ENCODE measurements at regions not wholly inside any gene's neighbourhood (a gene's known extent, or its start where the extent isn't known, plus 50 kb on each side); places are given as distances from the start of the nearest gene placed in this dataset.
"Not testable (repeated sequence)": the region's sequence is repeated elsewhere in the genome, so short reads cannot be mapped to it uniquely, and the experiment has no call there.

- H3K4me1 ChIP-seq (ENCODE audit: control insufficient read depth, low read length); H3K27me3 ChIP-seq (ENCODE audit: control insufficient read depth, low read length); H3K36me3 ChIP-seq (ENCODE audit: control insufficient read depth, low read length); H3K9me3 ChIP-seq (ENCODE audit: control insufficient read depth, insufficient read depth, low read length); H3K9me2 ChIP-seq (replicated peaks; ENCODE audit: control insufficient read depth, low read length); H3K79me2 ChIP-seq (ENCODE audit: control insufficient read depth, low read length); H3F3A ChIP-seq (ENCODE audit: control insufficient read depth, insufficient read depth); H4K20me1 ChIP-seq (ENCODE audit: control insufficient read depth, insufficient read depth, low read depth, low read length); H3K27ac ChIP-seq (ENCODE audit: low read depth, low read length); H3K4me2 ChIP-seq (ENCODE audit: low read length); H3K4me3 ChIP-seq (ENCODE audit: low read length): not testable (repeated sequence)
These were observed 124.3 kb downstream of the TP53TG3F start for GRCh38 chr16:33583702-33584101.

- not testable (repeated sequence) for H3K4me1 ChIP-seq (ENCODE audit: control insufficient read depth, low read length); H3K4me2 ChIP-seq (ENCODE audit: low read length); H3F3A ChIP-seq (ENCODE audit: control insufficient read depth, insufficient read depth); H3K9me3 ChIP-seq (ENCODE audit: control insufficient read depth, insufficient read depth, low read length); H3K4me3 ChIP-seq (ENCODE audit: low read length); H3K9me2 ChIP-seq (replicated peaks; ENCODE audit: control insufficient read depth, low read length); H3K36me3 ChIP-seq (ENCODE audit: control insufficient read depth, low read length); H3K79me2 ChIP-seq (ENCODE audit: control insufficient read depth, low read length); H3K27me3 ChIP-seq (ENCODE audit: control insufficient read depth, low read length); H4K20me1 ChIP-seq (ENCODE audit: control insufficient read depth, insufficient read depth, low read depth, low read length); H3K27ac ChIP-seq (ENCODE audit: low read depth, low read length)
These were observed 129.2 kb downstream of the TP53TG3F start for GRCh38 chr16:33588589-33588988.

DNA sequence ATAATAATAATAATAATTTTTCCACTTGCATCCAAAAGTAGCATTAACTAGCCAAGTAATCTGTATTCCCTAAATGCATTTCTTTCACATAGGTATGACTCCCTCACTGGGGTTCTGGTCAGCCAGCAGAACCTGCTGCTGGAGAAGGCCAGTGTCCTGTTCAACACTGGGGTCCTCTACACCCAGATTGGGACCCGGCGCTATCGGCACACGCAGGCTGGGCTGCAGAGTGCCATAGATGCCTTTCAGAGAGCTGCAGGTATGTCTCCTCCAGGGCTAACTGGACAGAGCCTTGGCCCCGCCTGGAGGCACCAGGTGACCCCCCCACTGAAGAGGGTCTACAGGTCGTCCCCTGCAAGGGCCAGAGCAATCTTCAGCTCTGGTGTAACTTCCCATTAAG lies 133.9 kb downstream of the TP53TG3F start:
- not testable (repeated sequence) for H3K4me3 ChIP-seq (ENCODE audit: low read length)

GRCh38 chr16:33595074-33595473 lies 135.7 kb downstream of the TP53TG3F start:
- not testable (repeated sequence) for H3K4me3 ChIP-seq (ENCODE audit: low read length); H3F3A ChIP-seq (ENCODE audit: control insufficient read depth, insufficient read depth); H3K27ac ChIP-seq (ENCODE audit: low read depth, low read length); H3K4me1 ChIP-seq (ENCODE audit: control insufficient read depth, low read length); H4K20me1 ChIP-seq (ENCODE audit: control insufficient read depth, insufficient read depth, low read depth, low read length); H3K27me3 ChIP-seq (ENCODE audit: control insufficient read depth, low read length); H3K4me2 ChIP-seq (ENCODE audit: low read length); H3K79me2 ChIP-seq (ENCODE audit: control insufficient read depth, low read length); H3K36me3 ChIP-seq (ENCODE audit: control insufficient read depth, low read length); H3K9me3 ChIP-seq (ENCODE audit: control insufficient read depth, insufficient read depth, low read length); H3K9me2 ChIP-seq (replicated peaks; ENCODE audit: control insufficient read depth, low read length)

More for the DNA sequence above, 133.9 kb downstream of the TP53TG3F start:
- H3K36me3 ChIP-seq (ENCODE audit: control insufficient read depth, low read length); H3K27ac ChIP-seq (ENCODE audit: low read depth, low read length); H3K9me2 ChIP-seq (replicated peaks; ENCODE audit: control insufficient read depth, low read length); H3K27me3 ChIP-seq (ENCODE audit: control insufficient read depth, low read length); H3K9me3 ChIP-seq (ENCODE audit: control insufficient read depth, insufficient read depth, low read length); H3K79me2 ChIP-seq (ENCODE audit: control insufficient read depth, low read length); H4K20me1 ChIP-seq (ENCODE audit: control insufficient read depth, insufficient read depth, low read depth, low read length); H3K4me2 ChIP-seq (ENCODE audit: low read length); H3K4me1 ChIP-seq (ENCODE audit: control insufficient read depth, low read length); H3F3A ChIP-seq (ENCODE audit: control insufficient read depth, insufficient read depth): not testable (repeated sequence)

GRCh38 chr16:33601029-33601428 lies 141.6 kb downstream of the TP53TG3F start:
- not testable (repeated sequence) for H4K20me1 ChIP-seq (ENCODE audit: control insufficient read depth, insufficient read depth, low read depth, low read length); H3K9me3 ChIP-seq (ENCODE audit: control insufficient read depth, insufficient read depth, low read length); H3K79me2 ChIP-seq (ENCODE audit: control insufficient read depth, low read length); H3K4me3 ChIP-seq (ENCODE audit: low read length); H3F3A ChIP-seq (ENCODE audit: control insufficient read depth, insufficient read depth); H3K36me3 ChIP-seq (ENCODE audit: control insufficient read depth, low read length); H3K27me3 ChIP-seq (ENCODE audit: control insufficient read depth, low read length); H3K4me2 ChIP-seq (ENCODE audit: low read length); H3K9me2 ChIP-seq (replicated peaks; ENCODE audit: control insufficient read depth, low read length); H3K27ac ChIP-seq (ENCODE audit: low read depth, low read length); H3K4me1 ChIP-seq (ENCODE audit: control insufficient read depth, low read length)

GRCh38 chr16:33623535-33624077 lies 164.2 kb downstream of the TP53TG3F start:
- not testable (repeated sequence) for H3K4me1 ChIP-seq (ENCODE audit: control insufficient read depth, low read length); H3K4me2 ChIP-seq (ENCODE audit: low read length); H3F3A ChIP-seq (ENCODE audit: control insufficient read depth, insufficient read depth); H3K9me3 ChIP-seq (ENCODE audit: control insufficient read depth, insufficient read depth, low read length); H3K27me3 ChIP-seq (ENCODE audit: control insufficient read depth, low read length); H3K79me2 ChIP-seq (ENCODE audit: control insufficient read depth, low read length); H3K9me2 ChIP-seq (replicated peaks; ENCODE audit: control insufficient read depth, low read length); H3K27ac ChIP-seq (ENCODE audit: low read depth, low read length); H3K4me3 ChIP-seq (ENCODE audit: low read length); H3K36me3 ChIP-seq (ENCODE audit: control insufficient read depth, low read length); H4K20me1 ChIP-seq (ENCODE audit: control insufficient read depth, insufficient read depth, low read depth, low read length)

DNA sequence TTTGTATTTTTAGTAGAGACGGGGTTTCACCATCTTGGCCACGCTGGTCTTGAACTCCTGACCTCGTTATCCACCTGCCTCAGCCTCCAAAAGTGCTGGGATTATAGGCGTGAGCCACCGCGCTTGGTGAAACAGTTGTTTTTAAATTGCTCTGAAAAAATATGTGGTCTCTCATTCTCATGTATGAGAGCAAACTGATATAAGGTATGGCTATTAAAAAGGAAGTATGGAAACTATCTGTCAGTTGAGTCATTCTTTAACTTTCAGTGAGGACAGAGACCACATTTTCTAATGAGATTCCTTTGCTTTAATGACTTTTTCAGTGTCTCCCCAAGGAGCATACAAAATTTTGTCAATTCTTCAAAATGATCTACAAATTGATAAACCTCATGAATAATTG lies 169.5 kb downstream of the TP53TG3F start:
- H3K4me2 ChIP-seq (ENCODE audit: low read length); H3K4me3 ChIP-seq (ENCODE audit: low read length); H3K9me3 ChIP-seq (ENCODE audit: control insufficient read depth, insufficient read depth, low read length); H4K20me1 ChIP-seq (ENCODE audit: control insufficient read depth, insufficient read depth, low read depth, low read length); H3F3A ChIP-seq (ENCODE audit: control insufficient read depth, insufficient read depth); H3K79me2 ChIP-seq (ENCODE audit: control insufficient read depth, low read length); H3K9me2 ChIP-seq (replicated peaks; ENCODE audit: control insufficient read depth, low read length); H3K27ac ChIP-seq (ENCODE audit: low read depth, low read length); H3K36me3 ChIP-seq (ENCODE audit: control insufficient read depth, low read length); H3K4me1 ChIP-seq (ENCODE audit: control insufficient read depth, low read length); H3K27me3 ChIP-seq (ENCODE audit: control insufficient read depth, low read length): not testable (repeated sequence)

DNA sequence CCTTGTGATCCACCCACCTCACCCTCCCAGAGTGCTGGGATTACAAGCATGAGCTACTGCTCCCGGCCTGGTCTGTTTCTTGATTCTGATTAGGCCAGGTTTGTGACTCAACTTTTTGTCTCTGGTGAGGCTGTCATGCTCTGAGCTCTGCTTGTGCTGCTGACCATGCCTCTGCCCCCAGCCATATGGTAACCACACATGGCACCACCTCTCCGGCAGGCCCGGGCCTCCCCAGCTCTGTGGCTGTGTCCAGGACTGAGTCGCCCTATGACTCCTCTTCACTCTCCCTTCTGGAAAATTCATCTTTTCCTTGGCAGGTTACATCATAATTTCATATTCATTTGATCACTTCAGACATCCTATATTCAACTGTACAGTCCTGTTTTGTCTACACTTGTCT lies 172.3 kb downstream of the TP53TG3F start:
- H3F3A ChIP-seq (ENCODE audit: control insufficient read depth, insufficient read depth); H3K27me3 ChIP-seq (ENCODE audit: control insufficient read depth, low read length); H3K9me3 ChIP-seq (ENCODE audit: control insufficient read depth, insufficient read depth, low read length); H3K4me3 ChIP-seq (ENCODE audit: low read length); H3K4me1 ChIP-seq (ENCODE audit: control insufficient read depth, low read length); H3K27ac ChIP-seq (ENCODE audit: low read depth, low read length); H4K20me1 ChIP-seq (ENCODE audit: control insufficient read depth, insufficient read depth, low read depth, low read length); H3K36me3 ChIP-seq (ENCODE audit: control insufficient read depth, low read length); H3K79me2 ChIP-seq (ENCODE audit: control insufficient read depth, low read length); H3K9me2 ChIP-seq (replicated peaks; ENCODE audit: control insufficient read depth, low read length); H3K4me2 ChIP-seq (ENCODE audit: low read length): not testable (repeated sequence)
